Parathyroid adenoma (tissue), 2 donors: ENCODE measurements at regions not wholly inside any gene's neighbourhood (a gene's known extent, or its start where the extent isn't known, plus 50 kb on each side); places are given as distances from the start of the nearest gene placed in this dataset.

ENCODE experiments used
- H2AFZ ChIP-seq: fragments of 300-600 bp; sonication (generic); one replicate; pipeline ENCODE4 v1.7.0; 2017; ENCODE audit warnings: antibody characterized with exemption, mild to moderate bottlenecking
- H3K27ac ChIP-seq: fragments of 300-600 bp; sonication (generic); one replicate; pipeline ENCODE4 v1.7.0; 2017
- H3K27me3 ChIP-seq: fragments of 300-600 bp; sonication (generic); one replicate; pipeline ENCODE4 v1.7.0; 2017; ENCODE audit warnings: low read length; ENCODE audit not compliant: control insufficient read depth, insufficient read depth
- H3K36me3 ChIP-seq: fragments of 300-600 bp; sonication (generic); one replicate; pipeline ENCODE4 v1.7.0; 2017; ENCODE audit warnings: low read length; ENCODE audit not compliant: control insufficient read depth, insufficient read depth
- H3K4me1 ChIP-seq: fragments of 300-600 bp; sonication (generic); one replicate; pipeline ENCODE4 v1.7.0; 2017; ENCODE audit warnings: control low read depth
- H3K4me2 ChIP-seq: fragments of 300-600 bp; sonication (generic); one replicate; pipeline ENCODE4 v1.7.0; 2017; ENCODE audit warnings: low read length
- H3K4me3 ChIP-seq: fragments of 300-600 bp; sonication (generic); one replicate; pipeline ENCODE4 v1.7.0; 2017; ENCODE audit warnings: low read depth, low read length
- H3K79me2 ChIP-seq: fragments of 300-600 bp; sonication (generic); one replicate; pipeline ENCODE4 v1.7.0; 2017; ENCODE audit warnings: control low read depth
- H3K9ac ChIP-seq: fragments of 300-600 bp; sonication (generic); one replicate; pipeline ENCODE4 v1.7.0; 2017; ENCODE audit warnings: mild to moderate bottlenecking
- H3K9me3 ChIP-seq: fragments of 300-600 bp; sonication (generic); one replicate; pipeline ENCODE4 v1.7.0; 2017; ENCODE audit warnings: low read length; ENCODE audit not compliant: control insufficient read depth
- CTCF ChIP-seq: fragments of 300-600 bp; sonication (generic); IDR thresholded peaks from one replicate; pipeline ENCODE4 v1.7.0; 2017; ENCODE audit warnings: antibody characterized with exemption, mild to moderate bottlenecking
- donor health status: primary hyperparathyroidism.

- no peak for TF ChIP-seq CTCF
- H3K9ac ChIP-seq = no peak overlapping the region
- H3K27ac ChIP-seq = no peak overlapping the region
- H3K4me3 ChIP-seq = no peak overlapping the region
- no peaks in the 10 kb centered on the region for H3K9me3 ChIP-seq
- no peak overlapping the region for H2AFZ ChIP-seq
- no peaks in the 10 kb centered on the region for H3K27me3 ChIP-seq
- no peaks in the 10 kb centered on the region for H3K4me1 ChIP-seq
- H3K36me3 ChIP-seq = no peaks in the 10 kb centered on the region
- no peak overlapping the region for H3K4me2 ChIP-seq
- no peaks in the 10 kb centered on the region for H3K79me2 ChIP-seq
Observed at GRCh38 chr13:110046811-110047210, 260.1 kb downstream of the COL4A1 start.

GRCh38 chr13:110045919-110046318, 259.5 kb upstream of the IRS2 start:
- Histone ChIP-seq H3K79me2 (no peaks in the 10 kb centered on the region), H3K9me3 (no peaks in the 10 kb centered on the region), H3K27ac (no peak overlapping the region), H3K36me3 (no peaks in the 10 kb centered on the region), H3K4me3 (no peak overlapping the region), H2AFZ (no peak overlapping the region), H3K4me1 (no peaks in the 10 kb centered on the region), H3K27me3 (no peaks in the 10 kb centered on the region), H3K9ac (no peak overlapping the region), H3K4me2 (no peak overlapping the region)
- TF ChIP-seq CTCF = no peak

- no peak for TF ChIP-seq CTCF
- Histone ChIP-seq H3K4me2 (no peak overlapping the region), H3K9ac (no peak overlapping the region), H3K4me1 (no peaks in the 10 kb centered on the region), H2AFZ (no peak overlapping the region), H3K27ac (no peak overlapping the region), H3K36me3 (no peaks in the 10 kb centered on the region), H3K4me3 (no peak overlapping the region), H3K79me2 (no peaks in the 10 kb centered on the region), H3K27me3 (no peaks in the 10 kb centered on the region), H3K9me3 (no peaks in the 10 kb centered on the region)
Observed at GRCh38 chr13:110045202-110045601, 258.8 kb upstream of the IRS2 start.

GRCh38 chr13:110044551-110045111, 258.2 kb upstream of the IRS2 start:
- H3K9ac ChIP-seq = no peak overlapping the region
- H3K4me3 ChIP-seq = no peak overlapping the region

More at GRCh38 chr13:110044551-110045111, 258.2 kb upstream of the IRS2 start:
- H2AFZ ChIP-seq = no peak overlapping the region
- no peaks in the 10 kb centered on the region for H3K9me3 ChIP-seq
- H3K79me2 ChIP-seq = no peaks in the 10 kb centered on the region
- H3K4me2 ChIP-seq = no peak overlapping the region
- TF ChIP-seq CTCF = no peak
- no peaks in the 10 kb centered on the region for H3K4me1 ChIP-seq
- H3K27me3 ChIP-seq = no peaks in the 10 kb centered on the region
- no peaks in the 10 kb centered on the region for H3K36me3 ChIP-seq
- H3K27ac ChIP-seq = no peak overlapping the region
